Left hindlimb (tissue), 1 donor: ENCODE measurements at regions not wholly inside any gene's neighbourhood (a gene's known extent, or its start where the extent isn't known, plus 50 kb on each side); places are given as distances from the start of the nearest gene placed in this dataset.
"Not testable (repeated sequence)": the region's sequence is repeated elsewhere in the genome, so short reads cannot be mapped to it uniquely, and the experiment has no call there.

Experiments
- DNase-seq: peaks from one replicate; pipeline ENCODE4 v3.0.0-alpha.2; 2018

GRCh38 chr2:184268900-184269477, 329.3 kb upstream of the ZNF804A start:
- DNase-seq: no peak

GRCh38 chr2:184270660-184271059, 327.7 kb upstream of the ZNF804A start:
- DNase-seq: no peak

GRCh38 chr2:184272056-184272455, 326.3 kb upstream of the ZNF804A start:
- DNase-seq: no peak

DNA sequence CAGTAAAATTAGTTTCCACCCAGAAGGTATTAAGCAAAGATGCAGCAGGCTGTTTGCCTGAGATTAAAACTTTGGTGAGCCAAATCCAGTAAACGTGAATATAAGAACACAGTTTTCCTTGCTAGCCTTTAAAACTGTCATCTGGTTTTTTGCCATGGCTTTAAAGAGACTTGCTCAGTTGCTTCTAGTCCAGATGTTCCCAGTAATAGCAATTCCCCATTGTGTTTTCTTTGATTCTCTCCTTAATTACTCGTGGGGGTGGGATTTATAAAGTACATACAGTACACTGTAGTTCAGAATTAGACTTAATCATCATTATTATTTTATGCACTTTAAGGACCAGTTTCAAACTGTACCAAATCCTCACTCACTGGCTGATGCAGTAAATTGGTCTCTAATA, 303.5 kb upstream of the ZNF804A start:
- no peak for DNase-seq

- no peak for DNase-seq
Measured at GRCh38 chr2:184297085-184297484, 301.2 kb upstream of the ZNF804A start.

GRCh38 chr2:184302506-184302905, 295.8 kb upstream of the ZNF804A start:
- DNase-seq: no peak

DNA sequence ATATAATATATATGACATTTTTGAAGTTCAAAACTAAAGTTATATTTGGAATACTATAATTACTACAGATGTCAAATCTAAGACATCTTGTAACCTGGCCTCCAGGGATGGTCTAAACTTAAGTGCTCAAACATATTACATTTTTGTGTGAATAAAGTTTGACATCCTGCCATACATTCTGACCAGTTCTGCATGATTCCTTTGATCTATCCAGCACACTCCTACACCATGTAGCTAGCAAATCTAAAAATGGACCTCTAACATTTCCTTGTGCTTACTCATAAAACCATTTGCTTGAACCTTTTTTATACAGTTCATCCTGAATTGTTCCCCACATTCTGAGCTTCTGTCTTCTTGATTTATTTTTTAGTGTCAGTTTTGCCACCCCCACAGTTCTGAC, 294.3 kb upstream of the ZNF804A start:
- no peak for DNase-seq

- DNase-seq: no peak
Measured at GRCh38 chr2:184305105-184305504, 293.2 kb upstream of the ZNF804A start.

DNA sequence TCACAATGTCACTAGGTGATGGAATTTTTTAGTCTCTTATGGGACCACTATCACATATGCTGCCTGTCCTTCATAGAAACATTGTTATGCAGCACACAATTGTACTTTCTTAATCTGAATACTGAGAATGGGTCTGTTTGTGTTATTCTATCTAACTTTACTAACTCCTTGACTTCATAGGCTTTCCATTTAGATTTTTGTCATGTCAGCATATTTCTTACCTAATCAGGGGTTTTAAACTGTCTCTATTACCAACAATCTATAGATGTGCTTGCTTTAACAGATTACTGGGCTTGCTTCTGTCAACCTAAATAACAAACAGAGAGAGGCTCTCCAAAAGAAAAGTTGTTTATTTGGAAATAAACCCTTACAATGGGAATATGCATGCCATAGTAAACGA, 289.6 kb upstream of the ZNF804A start:
- DNase-seq: no peak

DNA sequence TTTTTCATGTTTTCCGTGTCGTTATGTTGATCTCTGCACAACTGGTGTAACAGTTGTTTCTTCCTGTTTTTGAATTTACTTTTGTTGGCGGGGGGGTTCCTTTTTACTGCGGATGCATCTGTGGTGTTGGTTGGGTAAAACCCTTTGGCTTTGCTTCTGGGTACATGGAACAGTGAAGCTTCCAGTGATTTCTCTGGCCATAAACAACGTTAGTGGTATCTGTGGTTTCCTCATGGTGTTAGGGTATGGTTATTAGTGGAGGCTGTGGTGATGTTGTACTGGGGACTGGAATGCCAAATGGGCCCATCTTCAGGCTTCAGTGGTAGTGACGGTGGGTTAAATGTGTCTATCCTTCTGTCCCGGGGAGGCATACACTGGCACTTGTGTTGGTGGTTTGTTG, 285.4 kb upstream of the ZNF804A start:
- no peak for DNase-seq

GRCh38 chr2:184314829-184315228, 283.5 kb upstream of the ZNF804A start:
- no peak for DNase-seq

DNA sequence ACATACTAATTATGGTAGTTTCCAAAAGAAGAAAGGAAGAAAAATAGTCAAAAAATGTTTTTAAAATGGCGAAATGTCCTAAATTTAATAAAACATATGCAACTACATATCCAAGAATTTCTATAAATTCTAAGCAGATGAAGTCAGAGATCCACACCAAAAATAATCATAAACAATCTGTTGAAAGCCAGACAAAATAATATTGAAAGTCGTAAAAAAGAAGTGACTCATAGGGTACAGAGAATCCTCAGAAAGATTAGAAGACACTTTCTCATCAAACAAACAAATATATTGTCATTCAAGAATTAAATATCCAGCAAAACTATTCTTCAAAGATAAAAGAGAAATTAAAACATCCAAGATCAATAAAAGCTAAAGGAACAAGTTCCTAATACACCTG, 281.4 kb upstream of the ZNF804A start:
- DNase-seq: no peak

- no peak for DNase-seq
Measured at GRCh38 chr2:184322615-184323014, 275.7 kb upstream of the ZNF804A start.

DNA sequence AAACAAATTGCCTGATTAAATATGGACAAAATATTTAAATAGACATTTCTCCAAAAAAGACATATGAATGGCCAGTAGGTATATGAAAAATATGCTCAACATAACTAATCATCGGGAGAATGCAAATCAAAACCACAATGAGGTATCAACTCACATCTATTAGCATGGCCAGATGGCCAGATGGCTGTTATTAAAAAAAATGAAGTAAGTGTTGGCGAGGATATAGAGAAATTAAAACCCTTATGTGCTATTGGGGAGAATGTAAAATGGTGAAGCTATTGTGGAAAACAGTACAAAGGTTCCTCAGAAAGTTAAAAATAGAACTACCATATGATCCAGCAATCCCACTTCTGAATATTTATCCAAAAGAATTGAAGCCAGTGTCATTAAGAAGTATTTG, 272.3 kb upstream of the ZNF804A start:
- DNase-seq: no peak

GRCh38 chr2:184327805-184328204, 270.5 kb upstream of the ZNF804A start:
- DNase-seq: not testable (repeated sequence)

DNA sequence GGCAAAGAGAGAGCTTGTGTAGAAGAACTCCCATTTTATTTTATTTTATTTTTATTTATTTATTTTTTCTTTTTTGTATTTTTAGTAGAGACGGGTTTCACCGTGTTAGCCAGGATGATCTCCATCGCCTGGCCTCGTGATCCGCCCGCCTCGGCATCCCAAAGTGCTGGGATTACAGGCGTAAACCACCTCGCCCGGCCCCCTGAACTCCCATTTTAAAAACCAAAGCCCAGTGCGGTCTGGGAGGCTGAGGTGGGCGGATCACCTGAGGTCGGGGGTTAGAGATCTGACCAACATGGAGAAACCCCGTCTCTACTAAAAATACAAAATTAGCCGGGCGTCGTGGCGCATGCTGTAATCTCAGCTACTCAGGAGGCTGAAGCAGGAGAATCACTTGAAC, 267.8 kb upstream of the ZNF804A start:
- not testable (repeated sequence) for DNase-seq

DNA sequence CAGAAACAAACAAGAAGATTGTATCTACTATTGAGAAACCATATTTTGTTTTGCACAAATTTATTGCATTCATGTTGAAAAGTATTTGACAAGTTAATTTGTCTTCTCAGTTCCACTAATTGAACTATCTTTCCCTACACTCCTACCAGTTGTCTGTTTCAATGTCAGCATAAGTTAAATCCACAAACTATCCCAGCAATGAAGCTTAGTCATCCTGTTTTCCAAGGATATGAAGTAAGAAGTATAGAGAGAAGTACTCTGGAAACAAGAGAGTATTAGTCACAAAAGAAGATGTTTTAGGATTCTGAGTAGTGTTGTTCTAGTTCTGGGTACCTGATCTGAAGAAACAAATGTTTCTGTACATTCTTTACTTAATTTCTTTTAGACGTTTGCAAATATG, 261.6 kb upstream of the ZNF804A start:
- DNase-seq: no peak

GRCh38 chr2:184338771-184339170, 259.6 kb upstream of the ZNF804A start:
- no peak for DNase-seq

DNA sequence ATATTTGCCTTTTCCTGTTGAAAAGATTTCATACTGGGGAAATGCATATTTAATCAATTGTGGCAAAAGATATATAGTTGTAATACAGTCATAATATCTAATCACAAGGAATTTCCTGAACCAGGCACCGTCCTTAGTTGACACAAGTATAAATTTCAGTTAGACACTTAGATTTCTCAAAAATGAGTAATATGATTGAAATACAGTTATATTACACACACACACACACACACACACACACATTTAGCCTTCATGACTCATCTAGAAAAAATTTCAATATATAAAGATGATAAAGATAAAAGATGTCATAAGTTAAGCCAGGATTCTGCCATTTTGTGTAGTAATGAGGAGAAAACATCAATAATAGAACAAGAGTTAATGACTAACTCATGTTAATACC, 258.4 kb upstream of the ZNF804A start:
- no peak for DNase-seq

DNA sequence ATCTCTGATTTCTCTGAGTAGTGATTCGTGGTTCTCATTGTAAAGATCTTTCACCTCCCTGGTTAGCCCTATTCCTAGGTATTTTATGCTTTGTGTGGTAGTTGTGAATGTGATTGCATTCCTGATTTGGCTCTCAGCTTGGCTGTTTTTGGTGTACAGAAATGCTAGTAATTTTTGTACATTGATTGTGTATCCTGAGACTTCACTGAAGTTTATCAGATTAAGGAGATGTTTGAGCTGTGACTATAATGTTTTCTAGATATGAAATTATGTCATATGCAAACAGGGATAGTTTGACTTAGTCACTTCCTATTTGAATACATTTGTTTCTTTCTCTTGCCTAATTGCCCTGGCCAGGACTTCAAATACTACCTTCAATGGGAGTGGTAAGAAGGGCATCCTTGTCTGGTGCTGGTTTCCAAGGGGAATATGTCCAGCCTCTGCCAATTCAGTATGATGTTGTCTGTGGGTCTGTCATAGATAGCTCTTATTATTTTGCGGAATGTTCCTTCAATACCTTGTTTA, 251.9 kb upstream of the ZNF804A start:
- DNase-seq: no peak

DNA sequence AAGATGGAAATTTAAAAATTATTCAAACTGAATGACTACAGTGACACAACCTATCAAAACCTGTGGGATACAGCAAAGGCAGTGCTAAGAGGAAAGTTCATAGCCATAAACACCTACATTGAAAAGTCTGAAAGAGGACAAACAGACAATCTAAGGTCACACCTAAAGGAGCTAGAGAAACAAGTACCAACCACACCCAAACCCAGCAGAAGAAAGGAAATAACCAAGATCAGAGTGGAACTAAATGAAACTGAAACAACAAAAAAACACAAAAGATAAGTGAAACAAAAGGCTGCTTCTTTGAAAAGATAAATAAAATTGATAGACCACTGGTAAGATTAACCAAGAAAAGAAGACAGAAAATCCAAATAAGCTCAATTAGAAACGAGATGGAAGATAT, 247.2 kb upstream of the ZNF804A start:
- DNase-seq: no peak

DNA sequence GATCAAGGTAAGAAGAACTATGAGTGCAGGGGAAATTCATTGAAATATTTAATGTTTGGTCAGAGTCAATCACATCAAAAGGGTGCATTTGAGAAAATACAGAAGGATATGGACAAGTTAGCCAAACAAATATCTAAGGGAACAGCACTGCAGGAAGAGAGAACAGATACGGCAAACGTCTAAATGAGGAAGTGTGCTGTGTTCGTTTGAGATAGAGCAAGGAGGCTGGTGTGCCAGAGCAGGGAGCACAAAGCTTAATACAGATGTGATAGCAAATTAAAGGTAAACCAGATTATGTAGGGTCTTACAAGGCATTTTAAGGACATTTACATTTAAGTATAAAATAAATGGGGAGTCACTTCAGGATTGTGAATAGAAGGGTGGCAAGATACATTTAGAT, 241.3 kb upstream of the ZNF804A start:
- no peak for DNase-seq

GRCh38 chr2:184359379-184359778, 238.9 kb upstream of the ZNF804A start:
- no peak for DNase-seq

- no peak for DNase-seq
Measured at GRCh38 chr2:184363213-184363612, 235.1 kb upstream of the ZNF804A start.

GRCh38 chr2:184367211-184367610, 231.1 kb upstream of the ZNF804A start:
- DNase-seq: no peak

GRCh38 chr2:184369307-184369706, 229.0 kb upstream of the ZNF804A start:
- no peak for DNase-seq
